H1 (cell line): ENCODE measurements at regions not wholly inside any gene's neighbourhood (a gene's known extent, or its start where the extent isn't known, plus 50 kb on each side); places are given as distances from the start of the nearest gene placed in this dataset.
A peak's percentile ranks its signal among the peaks of the same experiment; 100 is the strongest.

ENCODE experiments used
- CTCF ChIA-PET: fragments of 300-600 bp; sonication (Branson Sonifier 250); formaldehyde crosslinking; loops from one replicate; lab custom pipeline; 2021; ENCODE audit not compliant: partially characterized antibody; lab: Charles Lee
- POLR2A ChIA-PET: fragments of 300-600 bp; sonication (Branson Sonifier 250); formaldehyde crosslinking; loops from one replicate; lab custom pipeline; 2021; ENCODE audit warnings: inconsistent platforms; ENCODE audit not compliant: partially characterized antibody; lab: Charles Lee
- DNase-seq, 2 experiments: peaks; one replicate each; pipeline versions ENCODE4 v3.0.0 to v3.0.0-alpha.2; 2010 to 2022; ENCODE audit warnings: low spot score in 2 of 2, low read depth in 1 of 2, mixed read lengths in 1 of 2
- FAIRE-seq: peaks from 2 replicates; lab custom pipeline; 2011; peaks lifted over from hg19 to GRCh38; lab: Jason Lieb, UNC
- H2AFZ ChIP-seq: 2 replicates; pipeline ENCODE4 v1.8.1; 2012; ENCODE audit warnings: low read length, inconsistent platforms
- H2AK5ac ChIP-seq: 2 replicates; pipeline ENCODE4 v1.6.1; 2013; ENCODE audit warnings: low read depth, low read length
- H2BK120ac ChIP-seq: replicated peaks from 2 replicates; pipeline ENCODE3; 2013; ENCODE audit warnings: low read depth, low read length, inconsistent platforms
- H2BK12ac ChIP-seq: 2 replicates; pipeline ENCODE4 v1.6.1; 2013; ENCODE audit warnings: low read depth, low read length
- H2BK15ac ChIP-seq: 2 replicates; pipeline ENCODE4 v1.6.1; 2013; ENCODE audit warnings: low read length
- H2BK20ac ChIP-seq: 2 replicates; pipeline ENCODE4 v1.6.1; 2013; ENCODE audit warnings: low read length
- H2BK5ac ChIP-seq: 2 replicates; pipeline ENCODE4 v1.6.1; 2013; ENCODE audit warnings: low read depth, low read length
- H3K14ac ChIP-seq: 2 replicates; pipeline ENCODE4 v1.6.1; 2013; ENCODE audit warnings: inconsistent platforms; ENCODE audit not compliant: insufficient read length
- H3K18ac ChIP-seq: 2 replicates; pipeline ENCODE4 v1.6.1; 2013; ENCODE audit warnings: low read length; ENCODE audit errors: extremely low read depth
- H3K23ac ChIP-seq: 2 replicates; pipeline ENCODE4 v1.6.1; 2013; ENCODE audit warnings: inconsistent platforms; ENCODE audit not compliant: insufficient read length
- H3K23me2 ChIP-seq: 2 replicates; pipeline ENCODE4 v1.6.1; 2013; ENCODE audit warnings: low read depth, low read length
- H3K27ac ChIP-seq: 2 replicates; pipeline ENCODE4 v1.6.1; 2011; ENCODE audit warnings: low read depth, low read length, inconsistent platforms
- H3K27me3 ChIP-seq, 4 experiments: replicated peaks in 1 of 4; 1 replicate in 1 of 4; 2 replicates in 3 of 4; pipeline versions ENCODE4 v1.6.1 to v1.8.1; 2011 to 2013; ENCODE audit warnings: low read length in 3 of 4, mild to moderate bottlenecking in 3 of 4, inconsistent platforms in 2 of 4, mixed read lengths in 2 of 4, moderate library complexity in 1 of 4; ENCODE audit not compliant: control insufficient read depth in 3 of 4, insufficient read depth in 3 of 4; ENCODE audit errors: extremely low read depth in 1 of 4
- H3K36me3 ChIP-seq, 4 experiments: 2 replicates each; pipeline versions ENCODE4 v1.6.1 to v1.8.1; 2011 to 2013; ENCODE audit warnings: mild to moderate bottlenecking in 4 of 4, low read length in 3 of 4, moderate library complexity in 2 of 4, control low read depth in 1 of 4, inconsistent platforms in 1 of 4; ENCODE audit not compliant: insufficient read depth in 4 of 4, control insufficient read depth in 2 of 4
- H3K4ac ChIP-seq: replicated peaks from 2 replicates; pipeline ENCODE3; 2013; ENCODE audit warnings: low read length, low read depth, mixed read lengths, inconsistent platforms; ENCODE audit not compliant: insufficient read length
- H3K4me1 ChIP-seq, 4 experiments: replicated peaks in 1 of 4; 1 replicate in 1 of 4; 2 replicates in 3 of 4; pipeline versions ENCODE4 v1.6.1 to v1.8.1; 2011 to 2013; ENCODE audit warnings: low read length in 3 of 4, inconsistent platforms in 2 of 4, mixed read lengths in 1 of 4; ENCODE audit not compliant: insufficient read depth in 4 of 4, control insufficient read depth in 3 of 4
- H3K4me2 ChIP-seq, 2 experiments: 2 replicates each; pipeline versions ENCODE4 v1.6.1 to v1.8.1; 2011 to 2013; ENCODE audit warnings: low read depth in 2 of 2, low read length in 2 of 2, control low read depth in 1 of 2, inconsistent platforms in 1 of 2, mild to moderate bottlenecking in 1 of 2; ENCODE audit not compliant: insufficient read depth in 1 of 2
- H3K4me3 ChIP-seq, 4 experiments: fragments of 200-600, 300-600 bp in 1 of 4; sonication (generic), shearing (Covaris generic), sonication (Bioruptor Twin) in 1 of 4; 2 replicates each; pipeline versions ENCODE4 v1.5.1 to v1.8.1; 2011 to 2016; ENCODE audit warnings: low read length in 4 of 4, low read depth in 3 of 4, control low read depth in 2 of 4, inconsistent platforms in 2 of 4, mild to moderate bottlenecking in 2 of 4, mixed read lengths in 1 of 4, moderate library complexity in 1 of 4; ENCODE audit not compliant: insufficient read depth in 2 of 4; ENCODE audit errors: extremely low read depth in 1 of 4
- H3K56ac ChIP-seq: replicated peaks from 2 replicates; pipeline ENCODE3; 2013; ENCODE audit warnings: low read depth, mild to moderate bottlenecking, mixed read lengths, low read length, inconsistent platforms; ENCODE audit not compliant: insufficient read length
- H3K79me1 ChIP-seq: 2 replicates; pipeline ENCODE4 v1.6.1; 2013; ENCODE audit warnings: low read depth, low read length, control low read depth
- H3K79me2 ChIP-seq, 2 experiments: 2 replicates each; pipeline versions ENCODE4 v1.6.1 to v1.8.1; 2012 to 2013; ENCODE audit warnings: low read length in 2 of 2, mild to moderate bottlenecking in 2 of 2, inconsistent platforms in 1 of 2; ENCODE audit not compliant: insufficient read depth in 2 of 2, control insufficient read depth in 1 of 2
- H3K9ac ChIP-seq, 4 experiments: replicated peaks in 1 of 4; 1 replicate in 1 of 4; 2 replicates in 3 of 4; pipeline versions ENCODE4 v1.6.1 to v1.8.1; 2011 to 2013; ENCODE audit warnings: low read depth in 3 of 4, low read length in 3 of 4, control low read depth in 2 of 4, mild to moderate bottlenecking in 2 of 4, moderate library complexity in 2 of 4, inconsistent platforms in 1 of 4; ENCODE audit errors: extremely low read depth in 1 of 4
- H3K9me3 ChIP-seq, 2 experiments: 2 replicates each; pipeline versions ENCODE4 v1.6.1 to v1.8.1; 2012 to 2013; ENCODE audit warnings: mild to moderate bottlenecking in 2 of 2, moderate library complexity in 2 of 2, control low read depth in 1 of 2, inconsistent platforms in 1 of 2, low read depth in 1 of 2, low read length in 1 of 2, mixed read lengths in 1 of 2; ENCODE audit not compliant: insufficient read depth in 2 of 2
- H4K20me1 ChIP-seq, 2 experiments: replicated peaks in 1 of 2; 2 replicates each; pipeline versions ENCODE3 to v1.8.1; 2011 to 2013; ENCODE audit warnings: inconsistent platforms in 2 of 2, low read length in 2 of 2, mild to moderate bottlenecking in 1 of 2; ENCODE audit not compliant: insufficient read depth in 2 of 2, control insufficient read depth in 1 of 2
- H4K5ac ChIP-seq: 2 replicates; pipeline ENCODE4 v1.6.1; 2013; ENCODE audit warnings: low read length, low read depth, mixed read lengths, inconsistent platforms; ENCODE audit not compliant: insufficient read length
- H4K8ac ChIP-seq: 2 replicates; pipeline ENCODE4 v1.8.0; 2013; ENCODE audit warnings: mild to moderate bottlenecking, moderate library complexity, low read length, inconsistent platforms; ENCODE audit not compliant: insufficient read depth; ENCODE audit errors: extremely low read depth
- H4K91ac ChIP-seq: replicated peaks from 2 replicates; pipeline ENCODE3; 2013; ENCODE audit warnings: low read length, mixed read lengths, inconsistent platforms; ENCODE audit not compliant: insufficient read length
- BCL11A ChIP-seq, 2 experiments: IDR thresholded peaks; one replicate each; pipeline ENCODE4 v1.6.1; 2011; ENCODE audit warnings: low read depth in 2 of 2, low read length in 2 of 2, mild to moderate bottlenecking in 2 of 2
- FOSL1 ChIP-seq: IDR thresholded peaks from 2 replicates; pipeline ENCODE4 v1.6.1; 2011; ENCODE audit warnings: mild to moderate bottlenecking, low read depth, low read length, moderate library complexity; ENCODE audit not compliant: insufficient read depth
- PHF8 ChIP-seq: fragments of 200-600 bp; sonication (generic); conservative IDR thresholded peaks from 2 replicates; pipeline ENCODE4 v1.7.1; 2012; ENCODE audit warnings: low read depth, mild to moderate bottlenecking, inconsistent platforms, low read length, moderate library complexity
- SP2 ChIP-seq: IDR thresholded peaks from 2 replicates; pipeline ENCODE4 v1.6.1; 2012; ENCODE audit warnings: mild to moderate bottlenecking, low read length, inconsistent platforms
- TEAD4 ChIP-seq: IDR thresholded peaks from 2 replicates; pipeline ENCODE4 v1.6.1; 2012; ENCODE audit warnings: low read depth, low read length, inconsistent platforms, mixed read lengths
- YY1 ChIP-seq: IDR thresholded peaks from 2 replicates; pipeline ENCODE4 v1.6.1; 2011; ENCODE audit warnings: low read depth, mild to moderate bottlenecking, low read length
- WGBS, 2 experiments: shearing (Covaris generic) in 1 of 2; methylation state at CpG; one replicate each; pipeline versions ENCODE4 v1.1.6 to v1.1.7; 2013 to 2015; ENCODE audit warnings: low lambda C conversion rate in 2 of 2, mixed read lengths in 2 of 2, inconsistent platforms in 1 of 2, low coverage in 1 of 2, missing lambda C conversion rate in 1 of 2; ENCODE audit not compliant: insufficient replicate concordance in 2 of 2, insufficient coverage in 1 of 2, insufficient read length in 1 of 2; ENCODE audit errors: extremely low coverage in 1 of 2, missing lambda C conversion rate in 1 of 2; 5-methylcytosine and 5-hydroxymethylcytosine counted together
- TF ChIP-seq, protein P1 (sequence below), 3 experiments: IDR thresholded peaks; 1 replicate in 2 of 3; 2 replicates in 1 of 3; pipeline versions ENCODE4 v1.5.1 to v1.6.1; 2011; ENCODE audit warnings: low read length in 3 of 3, mild to moderate bottlenecking in 3 of 3, inconsistent platforms in 2 of 3, low read depth in 1 of 3, moderate library complexity in 1 of 3; ENCODE audit not compliant: insufficient read depth in 1 of 3; ENCODE audit errors: control extremely low read depth in 1 of 3

DNA sequence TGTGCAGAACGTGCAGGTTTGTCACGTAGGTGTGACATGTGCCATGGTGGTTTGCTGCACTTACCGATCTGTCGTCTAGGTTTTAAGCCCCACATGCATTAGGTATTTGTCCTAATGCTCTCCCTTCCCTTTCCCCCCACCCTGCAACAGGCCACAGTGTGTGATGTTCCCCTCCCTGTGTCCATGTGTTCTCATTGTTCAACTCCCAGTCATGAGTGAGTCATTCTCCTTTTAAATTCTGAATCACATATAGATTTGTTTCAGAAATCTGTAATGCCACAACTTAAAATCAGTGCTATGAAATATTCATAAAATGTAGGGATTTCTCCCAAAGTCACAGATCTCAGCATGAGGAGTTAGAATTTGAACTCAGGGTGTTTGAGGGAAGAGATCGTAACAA lies 552.5 kb upstream of the MBL2 start:
- H2BK20ac ChIP-seq: peak overlapping the region; percentile 13; the same call in 1 of the 2 replicates
- H4K91ac ChIP-seq: peak overlapping the region; percentile 74
- no peak overlapping the region for H2BK5ac ChIP-seq
- H3K9me3 ChIP-seq: no peaks in the 10 kb centered on the region
- no peak overlapping the region for H4K5ac ChIP-seq
- H3K27me3 ChIP-seq: no peaks in the 10 kb centered on the region
- no peak overlapping the region for H3K4ac ChIP-seq
- H2AK5ac ChIP-seq: no peak overlapping the region
- H4K20me1 ChIP-seq: no peaks in the 10 kb centered on the region
- no peak overlapping the region for H3K56ac ChIP-seq
- no peak overlapping the region for H3K14ac ChIP-seq
- H4K8ac ChIP-seq: no peak overlapping the region
- H3K4me2 ChIP-seq: no peak overlapping the region
- no peak overlapping the region for H3K18ac ChIP-seq
- WGBS, 2 experiments: 90% methylated on average over 5 of the region's 5 CpGs; no CpG with 5 or more reads in 1 of the 2 experiments
- no peak overlapping the region for H3K4me3 ChIP-seq
- H2BK120ac ChIP-seq: no peak overlapping the region
- H3K79me1 ChIP-seq: no peaks in the 10 kb centered on the region
- H2BK12ac ChIP-seq: no peak overlapping the region; the same call in 1 of the 2 replicates
- H3K23ac ChIP-seq: no peak overlapping the region
- no peaks in the 10 kb centered on the region; the same call in 1 of the 2 replicates for H3K23me2 ChIP-seq
- H3K27ac ChIP-seq: no peak overlapping the region
- no peak overlapping the region for H2BK15ac ChIP-seq
- no peak overlapping the region for H2AFZ ChIP-seq
- TF ChIP-seq PHF8 (no peak), SP2 (no peak), BCL11A (IDR thresholded peaks at IDR 0.05; ENCODE audit: low read depth in 2 of 2, low read length in 2 of 2) (no peak), TEAD4 (no peak), FOSL1 (no peak), YY1 (no peak)
- TF ChIP-seq, protein P1, sequence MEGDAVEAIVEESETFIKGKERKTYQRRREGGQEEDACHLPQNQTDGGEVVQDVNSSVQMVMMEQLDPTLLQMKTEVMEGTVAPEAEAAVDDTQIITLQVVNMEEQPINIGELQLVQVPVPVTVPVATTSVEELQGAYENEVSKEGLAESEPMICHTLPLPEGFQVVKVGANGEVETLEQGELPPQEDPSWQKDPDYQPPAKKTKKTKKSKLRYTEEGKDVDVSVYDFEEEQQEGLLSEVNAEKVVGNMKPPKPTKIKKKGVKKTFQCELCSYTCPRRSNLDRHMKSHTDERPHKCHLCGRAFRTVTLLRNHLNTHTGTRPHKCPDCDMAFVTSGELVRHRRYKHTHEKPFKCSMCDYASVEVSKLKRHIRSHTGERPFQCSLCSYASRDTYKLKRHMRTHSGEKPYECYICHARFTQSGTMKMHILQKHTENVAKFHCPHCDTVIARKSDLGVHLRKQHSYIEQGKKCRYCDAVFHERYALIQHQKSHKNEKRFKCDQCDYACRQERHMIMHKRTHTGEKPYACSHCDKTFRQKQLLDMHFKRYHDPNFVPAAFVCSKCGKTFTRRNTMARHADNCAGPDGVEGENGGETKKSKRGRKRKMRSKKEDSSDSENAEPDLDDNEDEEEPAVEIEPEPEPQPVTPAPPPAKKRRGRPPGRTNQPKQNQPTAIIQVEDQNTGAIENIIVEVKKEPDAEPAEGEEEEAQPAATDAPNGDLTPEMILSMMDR (IDR thresholded peaks at IDR 0.05; ENCODE audit: control extremely low read depth in 1 of 3, insufficient read depth in 1 of 3, low read depth in 1 of 3, low read length in 3 of 3): no peak
- CTCF ChIA-PET: no interaction called here
- no peaks in the 10 kb centered on the region for H3K4me1 ChIP-seq
- POLR2A ChIA-PET: no interaction called here
- no peaks in the 10 kb centered on the region for H3K36me3 ChIP-seq
- DNase-seq (no peak), FAIRE-seq (no peak)
- H3K9ac ChIP-seq: no peak overlapping the region
- H3K79me2 ChIP-seq: no peaks in the 10 kb centered on the region
